H1 (cell line): ENCODE measurements at regions not wholly inside any gene's neighbourhood (a gene's known extent, or its start where the extent isn't known, plus 50 kb on each side); places are given as distances from the start of the nearest gene placed in this dataset.

Source experiments
- BACH1 ChIP-seq: IDR thresholded peaks from 2 replicates; pipeline ENCODE4 v1.6.1; 2012; ENCODE audit warnings: low read length, improper control_type of control experiment
- CHD7 ChIP-seq: fragments of 300-600 bp; sonication (generic); IDR thresholded peaks from 2 replicates; pipeline ENCODE4 v1.7.1; 2012; ENCODE audit warnings: low read length, moderate library complexity, mild to moderate bottlenecking, inconsistent platforms; ENCODE audit not compliant: insufficient replicate concordance
- MAFK ChIP-seq: IDR thresholded peaks from 2 replicates; pipeline ENCODE4 v1.6.1; 2012; ENCODE audit warnings: low read depth, mild to moderate bottlenecking, improper control_type of control experiment, low read length

GRCh38 chr6:106799031-106799894 lies 169.9 kb downstream of the QRSL1 start (continued):
- TF ChIP-seq CHD7 (no peak), BACH1 (no peak), MAFK (no peak)
